Left lobe of liver (tissue), 2 donors: ENCODE measurements at regions not wholly inside any gene's neighbourhood (a gene's known extent, or its start where the extent isn't known, plus 50 kb on each side); places are given as distances from the start of the nearest gene placed in this dataset.
"Not testable (repeated sequence)": the region's sequence is repeated elsewhere in the genome, so short reads cannot be mapped to it uniquely, and the experiment has no call there.

ENCODE experiments used
- ATAC-seq: fragments of 200-7000 bp; cut with Tn5 transposase; one replicate; pipeline ENCODE4 v1.9.1; 2020; ENCODE audit warnings: mild to moderate bottlenecking, moderate library complexity
- DNase-seq: peaks from one replicate; pipeline ENCODE4 v3.0.0-alpha.2; 2020; ENCODE audit warnings: low spot score
- donor health status: DM: no; HTN: no; CAD: no; lungs with moderate emphysema.
- donor health status: DM: no; HTN: yes; CAD: no.

GRCh38 chr10:23540401-23541030 is 101.6 kb downstream of the OTUD1 start:
- ATAC-seq = no peak
- no peak for DNase-seq

GRCh38 chr10:23543691-23544380 is 105.0 kb downstream of the OTUD1 start:
- DNase-seq (no peak), ATAC-seq (no peak)

- DNase-seq, ATAC-seq: not testable (repeated sequence)
These were observed 107.0 kb downstream of the OTUD1 start for GRCh38 chr10:23545866-23546265.

- no peak for ATAC-seq
These were observed 118.0 kb downstream of the OTUD1 start for GRCh38 chr10:23556727-23557440.

GRCh38 chr10:23557777-23558176 is 118.9 kb downstream of the OTUD1 start:
- ATAC-seq = no peak
- no peak for DNase-seq

More at GRCh38 chr10:23556727-23557440, 118.0 kb downstream of the OTUD1 start:
- no peak for DNase-seq

GRCh38 chr10:23558361-23558799 is 119.5 kb downstream of the OTUD1 start:
- peak; percentile 83 for ATAC-seq
- DNase-seq = no peak

- DNase-seq (no peak), ATAC-seq (no peak)
These were observed 130.1 kb downstream of the OTUD1 start for GRCh38 chr10:23568996-23569395.

GRCh38 chr10:23571884-23572283 is 133.0 kb downstream of the OTUD1 start:
- no peak for ATAC-seq

GRCh38 chr10:23581906-23582450 is 143.1 kb downstream of the OTUD1 start:
- no peak for ATAC-seq

More at GRCh38 chr10:23571884-23572283, 133.0 kb downstream of the OTUD1 start:
- DNase-seq = no peak

GRCh38 chr10:23584396-23584795 is 145.5 kb downstream of the OTUD1 start:
- DNase-seq (no peak), ATAC-seq (no peak)

More at GRCh38 chr10:23581906-23582450, 143.1 kb downstream of the OTUD1 start:
- DNase-seq = no peak

- no peak for DNase-seq
These were observed 146.3 kb downstream of the OTUD1 start for GRCh38 chr10:23585186-23585585.

GRCh38 chr10:23585666-23586065 is 146.8 kb downstream of the OTUD1 start:
- ATAC-seq (no peak), DNase-seq (no peak)

More at GRCh38 chr10:23585186-23585585, 146.3 kb downstream of the OTUD1 start:
- no peak for ATAC-seq

- DNase-seq, ATAC-seq: not testable (repeated sequence)
These were observed 156.4 kb downstream of the OTUD1 start for GRCh38 chr10:23595278-23595677.

GRCh38 chr10:23604613-23605012 is 165.7 kb downstream of the OTUD1 start:
- ATAC-seq (no peak), DNase-seq (no peak)

- DNase-seq = no peak
- ATAC-seq = no peak
These were observed 167.6 kb downstream of the OTUD1 start for GRCh38 chr10:23606456-23606855.

- ATAC-seq (no peak), DNase-seq (no peak)
These were observed 170.1 kb downstream of the OTUD1 start for GRCh38 chr10:23608926-23609325.

- DNase-seq (no peak), ATAC-seq (no peak)
These were observed 171.9 kb downstream of the OTUD1 start for GRCh38 chr10:23610626-23611307.

GRCh38 chr10:23611308-23612029 is 172.6 kb downstream of the OTUD1 start:
- ATAC-seq (no peak), DNase-seq (no peak)

GRCh38 chr10:23613900-23614299 is 175.0 kb downstream of the OTUD1 start:
- ATAC-seq (no peak), DNase-seq (no peak)

GRCh38 chr10:23614483-23614882 is 175.6 kb downstream of the OTUD1 start:
- ATAC-seq (no peak), DNase-seq (no peak)
